ENCODE measurements at regions not wholly inside any gene's neighbourhood (a gene's known extent, or its start where the extent isn't known, plus 50 kb on each side); places are given as distances from the start of the nearest gene placed in this dataset.
A peak's percentile ranks its signal among the peaks of the same experiment; 100 is the strongest.

- Histone ChIP-seq H4K91ac (ENCODE audit: low read depth, low read length, poor library complexity) (no peak overlapping the region), H3K4ac (ENCODE audit: low read length) (no peak overlapping the region), H3K27me3 (ENCODE audit: control insufficient read depth in 3 of 3, insufficient read depth in 3 of 3, low read depth in 1 of 3, low read length in 3 of 3) (peaks cover 0 to 45% (median 38%) of the 10 kb centered on the region in 3 experiments), H3K4me3 (ENCODE audit: low read length in 2 of 2) (no peak overlapping the region), H2AK5ac (ENCODE audit: low read depth, low read length) (no peak overlapping the region), H3K18ac (ENCODE audit: low read length) (no peak overlapping the region), H3K9me3 (replicated peaks in 1 of 2; ENCODE audit: control insufficient read depth in 2 of 2, insufficient read depth in 1 of 2, low read depth in 1 of 2, low read length in 2 of 2) (peaks cover 0 to 3% of the 10 kb centered on the region in 2 donors), H2BK120ac (ENCODE audit: low read depth, low read length) (no peak overlapping the region), H3K23ac (ENCODE audit: low read depth, low read length, poor library complexity) (no peak overlapping the region), H3K4me2 (ENCODE audit: insufficient read depth, low read length, poor library complexity, severe bottlenecking) (no peak overlapping the region), H3K4me1 (ENCODE audit: control insufficient read depth in 2 of 2, insufficient read depth in 1 of 2, low read depth in 1 of 2, low read length in 2 of 2) (peaks cover 4 to 6% of the 10 kb centered on the region in 2 donors), H3K27ac (replicated peaks; ENCODE audit: low read length) (no peak overlapping the region), H2BK12ac (ENCODE audit: low read length) (no peak overlapping the region), H3K79me1 (ENCODE audit: low read depth, low read length) (no peaks in the 10 kb centered on the region), H2AFZ (ENCODE audit: low read length) (no peak overlapping the region), H3K36me3 (replicated peaks in 1 of 2; ENCODE audit: control insufficient read depth in 2 of 2, insufficient read depth in 2 of 2, low read length in 2 of 2) (no peaks in the 10 kb centered on the region), H3K9ac (ENCODE audit: low read depth, low read length, poor library complexity) (no peak overlapping the region), H4K8ac (ENCODE audit: low read depth, low read length) (no peak overlapping the region), H3K14ac (ENCODE audit: low read length) (no peak overlapping the region), H2BK5ac (ENCODE audit: low read length) (no peak overlapping the region), H2BK15ac (ENCODE audit: low read length) (no peak overlapping the region)
- no CpG with 5 or more reads among the region's 5 CpGs for WGBS, 2 donors (ENCODE audit: extremely low coverage in 2 of 2, insufficient read length in 2 of 2, insufficient replicate concordance in 1 of 2)
- no peak for DNase-seq (ENCODE audit: low spot score)
These were observed 115.2 kb downstream of the INHBB start for GRCh38 chr2:120461092-120461491.

DNA sequence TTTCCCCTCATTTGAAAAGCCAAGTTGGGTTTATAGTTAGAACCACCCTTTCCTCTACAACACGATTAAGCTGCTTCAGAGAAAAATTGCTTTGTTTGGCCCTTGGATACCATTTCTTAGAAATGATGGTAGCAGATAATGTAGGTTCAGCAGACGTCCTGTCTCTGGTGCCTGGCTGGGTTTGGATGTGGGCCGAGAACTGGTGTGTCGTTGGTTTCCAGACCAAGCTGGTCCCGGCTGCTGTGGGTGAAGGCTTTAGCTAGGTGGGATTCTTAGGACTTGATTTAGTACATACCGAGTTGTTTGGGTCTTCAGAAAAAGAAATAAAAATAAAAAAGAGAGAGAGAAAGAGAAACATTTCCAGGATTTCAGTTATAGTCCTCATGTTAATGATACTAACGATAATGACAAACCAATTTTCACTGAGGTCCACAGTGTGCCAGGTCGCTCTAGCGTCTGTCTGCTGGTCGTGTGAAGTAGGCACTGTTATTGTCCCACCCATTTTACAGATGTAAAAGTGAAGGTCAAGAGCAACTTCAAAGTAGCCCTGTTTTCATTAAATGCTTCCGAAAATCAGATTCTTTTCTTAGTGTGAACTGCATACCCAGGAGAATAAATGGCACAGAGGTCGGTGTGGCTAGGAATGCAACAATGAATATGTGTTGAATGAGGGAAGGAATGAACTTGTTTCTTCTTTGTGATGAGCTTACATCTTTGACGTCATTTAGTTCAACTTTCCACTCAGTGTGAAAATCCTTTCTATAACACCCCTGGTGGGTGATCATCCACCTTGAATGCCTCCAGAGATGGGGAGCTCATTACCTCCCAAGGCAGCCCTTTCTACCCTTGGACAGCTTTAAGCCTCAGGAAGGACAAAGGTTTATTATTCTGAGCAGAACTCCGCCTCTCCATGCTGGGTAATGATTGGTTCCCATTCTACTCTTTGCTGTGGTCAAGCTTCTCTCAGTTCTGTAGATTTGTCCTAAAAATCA lies 115.9 kb downstream of the INHBB start:
- Histone ChIP-seq H2BK12ac (ENCODE audit: low read length) (no peak overlapping the region), H4K91ac (ENCODE audit: low read depth, low read length, poor library complexity) (no peak overlapping the region), H3K23ac (ENCODE audit: low read depth, low read length, poor library complexity) (no peak overlapping the region), H3K27ac (replicated peaks; ENCODE audit: low read length) (no peak overlapping the region), H3K18ac (ENCODE audit: low read length) (no peak overlapping the region), H3K4me3 (ENCODE audit: low read length in 2 of 2) (no peak overlapping the region), H4K8ac (ENCODE audit: low read depth, low read length) (no peak overlapping the region), H3K4me2 (ENCODE audit: insufficient read depth, low read length, poor library complexity, severe bottlenecking) (no peak overlapping the region), H2AK5ac (ENCODE audit: low read depth, low read length) (no peak overlapping the region), H3K36me3 (replicated peaks in 1 of 2; ENCODE audit: control insufficient read depth in 2 of 2, insufficient read depth in 2 of 2, low read length in 2 of 2) (no peaks in the 10 kb centered on the region), H2BK120ac (ENCODE audit: low read depth, low read length) (no peak overlapping the region), H3K4ac (ENCODE audit: low read length) (no peak overlapping the region), H2BK5ac (ENCODE audit: low read length) (no peak overlapping the region), H3K79me1 (ENCODE audit: low read depth, low read length) (no peaks in the 10 kb centered on the region), H3K14ac (ENCODE audit: low read length) (no peak overlapping the region), H3K4me1 (ENCODE audit: control insufficient read depth in 2 of 2, insufficient read depth in 1 of 2, low read depth in 1 of 2, low read length in 2 of 2) (peaks cover 11% of the 10 kb centered on the region in 2 donors), H2AFZ (ENCODE audit: low read length) (no peak overlapping the region), H3K9me3 (replicated peaks in 1 of 2; ENCODE audit: control insufficient read depth in 2 of 2, insufficient read depth in 1 of 2, low read depth in 1 of 2, low read length in 2 of 2) (peaks cover 0 to 1% of the 10 kb centered on the region in 2 donors), H3K9ac (ENCODE audit: low read depth, low read length, poor library complexity) (no peak overlapping the region), H2BK15ac (ENCODE audit: low read length) (no peak overlapping the region), H3K27me3 (ENCODE audit: control insufficient read depth in 3 of 3, insufficient read depth in 3 of 3, low read depth in 1 of 3, low read length in 3 of 3) (peaks cover 0 to 51% (median 45%) of the 10 kb centered on the region in 3 experiments)
- no peak for DNase-seq (ENCODE audit: low spot score)
- WGBS, 2 donors (ENCODE audit: extremely low coverage in 2 of 2, insufficient read length in 2 of 2, insufficient replicate concordance in 1 of 2): no CpG with 5 or more reads among the region's 14 CpGs

GRCh38 chr2:120463527-120463926 lies 117.6 kb downstream of the INHBB start:
- Histone ChIP-seq H4K8ac (ENCODE audit: low read depth, low read length) (no peak overlapping the region), H2BK120ac (ENCODE audit: low read depth, low read length) (no peak overlapping the region), H3K23ac (ENCODE audit: low read depth, low read length, poor library complexity) (peak overlapping the region; percentile 13), H3K27ac (replicated peaks; ENCODE audit: low read length) (no peak overlapping the region), H2BK15ac (ENCODE audit: low read length) (no peak overlapping the region), H3K79me1 (ENCODE audit: low read depth, low read length) (no peaks in the 10 kb centered on the region), H3K14ac (ENCODE audit: low read length) (no peak overlapping the region), H3K4me3 (ENCODE audit: low read length in 2 of 2) (no peak overlapping the region), H3K4ac (ENCODE audit: low read length) (no peak overlapping the region), H2BK12ac (ENCODE audit: low read length) (no peak overlapping the region), H3K18ac (ENCODE audit: low read length) (no peak overlapping the region), H2BK5ac (ENCODE audit: low read length) (no peak overlapping the region), H3K4me1 (ENCODE audit: control insufficient read depth in 2 of 2, insufficient read depth in 1 of 2, low read depth in 1 of 2, low read length in 2 of 2) (peaks cover 11 to 13% of the 10 kb centered on the region in 2 donors), H3K27me3 (ENCODE audit: control insufficient read depth in 3 of 3, insufficient read depth in 3 of 3, low read depth in 1 of 3, low read length in 3 of 3) (peaks cover 0 to 67% (median 60%) of the 10 kb centered on the region in 3 experiments), H4K91ac (ENCODE audit: low read depth, low read length, poor library complexity) (no peak overlapping the region), H3K9ac (ENCODE audit: low read depth, low read length, poor library complexity) (no peak overlapping the region), H2AK5ac (ENCODE audit: low read depth, low read length) (no peak overlapping the region), H2AFZ (ENCODE audit: low read length) (no peak overlapping the region), H3K9me3 (replicated peaks in 1 of 2; ENCODE audit: control insufficient read depth in 2 of 2, insufficient read depth in 1 of 2, low read depth in 1 of 2, low read length in 2 of 2) (no peaks in the 10 kb centered on the region), H3K36me3 (replicated peaks in 1 of 2; ENCODE audit: control insufficient read depth in 2 of 2, insufficient read depth in 2 of 2, low read length in 2 of 2) (no peaks in the 10 kb centered on the region), H3K4me2 (ENCODE audit: insufficient read depth, low read length, poor library complexity, severe bottlenecking) (no peak overlapping the region)
- no CpG with 5 or more reads among the region's 12 CpGs for WGBS, 2 donors (ENCODE audit: extremely low coverage in 2 of 2, insufficient read length in 2 of 2, insufficient replicate concordance in 1 of 2)
- no peak for DNase-seq (ENCODE audit: low spot score)

- H3K4ac ChIP-seq (ENCODE audit: low read length): no peak overlapping the region
- H3K27ac ChIP-seq (replicated peaks; ENCODE audit: low read length): no peak overlapping the region
- H3K4me1 ChIP-seq (ENCODE audit: control insufficient read depth in 2 of 2, insufficient read depth in 1 of 2, low read depth in 1 of 2, low read length in 2 of 2): peaks cover 11 to 13% of the 10 kb centered on the region in 2 donors
- no peaks in the 10 kb centered on the region for H3K36me3 ChIP-seq (replicated peaks in 1 of 2; ENCODE audit: control insufficient read depth in 2 of 2, insufficient read depth in 2 of 2, low read length in 2 of 2)
- H3K23ac ChIP-seq (ENCODE audit: low read depth, low read length, poor library complexity): no peak overlapping the region
- no peak overlapping the region for H4K8ac ChIP-seq (ENCODE audit: low read depth, low read length)
- H2BK12ac ChIP-seq (ENCODE audit: low read length): no peak overlapping the region
- DNase-seq (ENCODE audit: low spot score): no peak
- H2BK15ac ChIP-seq (ENCODE audit: low read length): no peak overlapping the region
- H2AFZ ChIP-seq (ENCODE audit: low read length): no peak overlapping the region
- H3K4me2 ChIP-seq (ENCODE audit: insufficient read depth, low read length, poor library complexity, severe bottlenecking): no peak overlapping the region
- H3K18ac ChIP-seq (ENCODE audit: low read length): no peak overlapping the region
- H3K4me3 ChIP-seq (ENCODE audit: low read length in 2 of 2): no peak overlapping the region
- H3K14ac ChIP-seq (ENCODE audit: low read length): no peak overlapping the region
- H2BK120ac ChIP-seq (ENCODE audit: low read depth, low read length): no peak overlapping the region
- no peak overlapping the region for H2AK5ac ChIP-seq (ENCODE audit: low read depth, low read length)
- no peak overlapping the region for H2BK5ac ChIP-seq (ENCODE audit: low read length)
- H3K9ac ChIP-seq (ENCODE audit: low read depth, low read length, poor library complexity): no peak overlapping the region
- no peaks in the 10 kb centered on the region for H3K79me1 ChIP-seq (ENCODE audit: low read depth, low read length)
- H3K27me3 ChIP-seq (ENCODE audit: control insufficient read depth in 3 of 3, insufficient read depth in 3 of 3, low read depth in 1 of 3, low read length in 3 of 3): peaks cover 0 to 71% (median 63%) of the 10 kb centered on the region in 3 experiments
- no CpG with 5 or more reads among the region's 1 CpG for WGBS, 2 donors (ENCODE audit: extremely low coverage in 2 of 2, insufficient read length in 2 of 2, insufficient replicate concordance in 1 of 2)
- no peak overlapping the region for H4K91ac ChIP-seq (ENCODE audit: low read depth, low read length, poor library complexity)
- H3K9me3 ChIP-seq (replicated peaks in 1 of 2; ENCODE audit: control insufficient read depth in 2 of 2, insufficient read depth in 1 of 2, low read depth in 1 of 2, low read length in 2 of 2): no peaks in the 10 kb centered on the region
These were observed 118.1 kb downstream of the INHBB start for GRCh38 chr2:120463996-120464395.

All from neuronal stem cell (in vitro differentiated cells).